ENCODE measurements at regions not wholly inside any gene's neighbourhood (a gene's known extent, or its start where the extent isn't known, plus 50 kb on each side); places are given as distances from the start of the nearest gene placed in this dataset.

GRCh38 chr7:27316311-27316710 is 73.7 kb downstream of the EVX1 start:
- no peak for TF ChIP-seq EZH2phosphoT487 (IDR thresholded peaks at IDR 0.05; ENCODE audit: borderline replicate concordance, low read length)
- no peak for TF ChIP-seq CTCF (IDR thresholded peaks at IDR 0.05; ENCODE audit: low read depth, low read length, poor library complexity, severe bottlenecking)

DNA sequence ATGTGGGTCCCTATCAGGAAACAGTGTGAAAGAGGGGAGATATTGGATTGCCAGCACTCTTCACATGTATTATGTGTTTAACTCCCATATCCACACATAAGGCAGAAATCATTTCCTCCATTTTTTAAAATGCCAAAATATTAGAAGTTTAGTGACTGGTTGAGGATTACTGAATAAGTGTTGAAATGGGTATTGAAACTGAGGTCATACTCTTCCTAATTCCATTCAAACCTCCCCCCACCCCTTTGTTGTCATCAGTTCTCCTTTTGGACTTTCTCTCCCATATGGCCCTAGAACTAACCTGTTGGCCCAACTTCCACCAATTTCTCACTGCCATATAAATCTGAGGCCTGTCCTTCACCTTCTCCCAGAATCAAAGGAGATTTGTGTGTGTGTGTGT is 81.6 kb downstream of the EVX1 start:
- H3K4me2 ChIP-seq (ENCODE audit: low read length): no peak overlapping the region
- H3K4me3 ChIP-seq (ENCODE audit: low read length): no peak overlapping the region
- H4K20me1 ChIP-seq (ENCODE audit: control insufficient read depth, insufficient read depth, low read depth, low read length): no peaks in the 10 kb centered on the region
- H3K4me1 ChIP-seq (ENCODE audit: control insufficient read depth, low read length): no peaks in the 10 kb centered on the region
- H3K9me2 ChIP-seq (replicated peaks; ENCODE audit: control insufficient read depth, low read length): no peaks in the 10 kb centered on the region
- no peak overlapping the region for H3K27ac ChIP-seq (ENCODE audit: low read depth, low read length)
- no peaks in the 10 kb centered on the region for H3K79me2 ChIP-seq (ENCODE audit: control insufficient read depth, low read length)
- H3F3A ChIP-seq (ENCODE audit: control insufficient read depth, insufficient read depth): no peaks in the 10 kb centered on the region
- no peaks in the 10 kb centered on the region for H3K36me3 ChIP-seq (ENCODE audit: control insufficient read depth, low read length)
- no peaks in the 10 kb centered on the region for H3K9me3 ChIP-seq (ENCODE audit: control insufficient read depth, insufficient read depth, low read length)
- TF ChIP-seq CTCF (IDR thresholded peaks at IDR 0.05; ENCODE audit: low read depth, low read length, poor library complexity, severe bottlenecking): no peak
- no peak for TF ChIP-seq EZH2phosphoT487 (IDR thresholded peaks at IDR 0.05; ENCODE audit: borderline replicate concordance, low read length)
- peaks cover 9% of the 10 kb centered on the region for H3K27me3 ChIP-seq (ENCODE audit: control insufficient read depth, low read length)

More at GRCh38 chr7:27316311-27316710, 73.7 kb downstream of the EVX1 start:
- no peaks in the 10 kb centered on the region for H3K9me2 ChIP-seq (replicated peaks; ENCODE audit: control insufficient read depth, low read length)
- H3K27ac ChIP-seq (ENCODE audit: low read depth, low read length): no peak overlapping the region
- H3K36me3 ChIP-seq (ENCODE audit: control insufficient read depth, low read length): no peaks in the 10 kb centered on the region
- H3K79me2 ChIP-seq (ENCODE audit: control insufficient read depth, low read length): no peaks in the 10 kb centered on the region
- H3K4me3 ChIP-seq (ENCODE audit: low read length): no peak overlapping the region
- H3K4me1 ChIP-seq (ENCODE audit: control insufficient read depth, low read length): no peaks in the 10 kb centered on the region
- no peaks in the 10 kb centered on the region for H4K20me1 ChIP-seq (ENCODE audit: control insufficient read depth, insufficient read depth, low read depth, low read length)
- no peaks in the 10 kb centered on the region for H3F3A ChIP-seq (ENCODE audit: control insufficient read depth, insufficient read depth)
- H3K27me3 ChIP-seq (ENCODE audit: control insufficient read depth, low read length): peaks cover 32% of the 10 kb centered on the region
- no peak overlapping the region for H3K4me2 ChIP-seq (ENCODE audit: low read length)
- no peaks in the 10 kb centered on the region for H3K9me3 ChIP-seq (ENCODE audit: control insufficient read depth, insufficient read depth, low read length)

DNA sequence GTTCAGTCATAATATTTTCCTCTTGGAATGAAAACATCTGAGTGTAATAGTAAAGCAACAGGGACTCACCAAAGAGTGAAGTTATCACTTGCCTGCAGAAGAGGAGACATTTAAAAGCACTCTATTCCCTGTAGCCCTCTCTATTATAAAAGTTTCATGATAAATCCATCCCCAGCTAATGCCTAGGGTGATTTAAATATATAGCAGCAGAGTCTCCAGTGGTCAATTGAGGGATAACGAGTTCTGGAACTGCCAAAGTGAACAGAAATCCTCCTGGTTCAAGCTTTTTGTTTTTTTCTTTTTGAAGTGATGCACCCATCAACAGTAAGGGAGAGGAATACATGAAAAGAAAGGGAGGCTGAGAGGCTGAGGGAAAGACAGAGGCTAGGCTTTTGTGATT is 87.3 kb downstream of the EVX1 start:
- Histone ChIP-seq H3K4me1 (ENCODE audit: control insufficient read depth, low read length) (no peaks in the 10 kb centered on the region), H3K4me2 (ENCODE audit: low read length) (no peak overlapping the region), H3K27ac (ENCODE audit: low read depth, low read length) (no peak overlapping the region), H3K79me2 (ENCODE audit: control insufficient read depth, low read length) (no peaks in the 10 kb centered on the region), H3K27me3 (ENCODE audit: control insufficient read depth, low read length) (no peaks in the 10 kb centered on the region), H3K9me3 (ENCODE audit: control insufficient read depth, insufficient read depth, low read length) (no peaks in the 10 kb centered on the region), H3K4me3 (ENCODE audit: low read length) (no peak overlapping the region), H4K20me1 (ENCODE audit: control insufficient read depth, insufficient read depth, low read depth, low read length) (no peaks in the 10 kb centered on the region), H3F3A (ENCODE audit: control insufficient read depth, insufficient read depth) (no peaks in the 10 kb centered on the region), H3K36me3 (ENCODE audit: control insufficient read depth, low read length) (no peaks in the 10 kb centered on the region), H3K9me2 (replicated peaks; ENCODE audit: control insufficient read depth, low read length) (no peaks in the 10 kb centered on the region)
- TF ChIP-seq EZH2phosphoT487 (IDR thresholded peaks at IDR 0.05; ENCODE audit: borderline replicate concordance, low read length) (no peak), CTCF (IDR thresholded peaks at IDR 0.05; ENCODE audit: low read depth, low read length, poor library complexity, severe bottlenecking) (no peak)

DNA sequence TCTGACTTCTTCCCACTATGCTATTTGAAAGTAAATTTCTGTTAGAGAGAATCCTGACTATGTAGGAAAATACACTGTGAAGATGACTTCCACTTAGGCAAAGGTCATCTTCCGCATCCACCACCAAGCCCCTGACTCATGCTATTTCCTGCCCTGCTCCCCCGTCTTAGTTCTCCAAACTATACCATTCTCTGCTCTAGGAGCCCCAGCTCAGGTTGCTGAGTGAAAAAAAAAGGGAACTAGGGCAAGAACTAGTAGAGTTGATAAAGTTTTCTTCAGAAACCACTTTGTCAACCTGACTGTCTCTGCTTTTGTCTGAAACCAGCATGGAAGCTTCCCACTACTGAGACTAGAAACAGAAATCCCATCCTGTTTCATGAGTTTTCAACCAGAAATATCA is 96.9 kb downstream of the EVX1 start:
- Histone ChIP-seq H3K4me3 (ENCODE audit: low read length) (no peak overlapping the region), H3K9me2 (replicated peaks; ENCODE audit: control insufficient read depth, low read length) (no peaks in the 10 kb centered on the region), H3K27me3 (ENCODE audit: control insufficient read depth, low read length) (peaks cover 12% of the 10 kb centered on the region), H4K20me1 (ENCODE audit: control insufficient read depth, insufficient read depth, low read depth, low read length) (no peaks in the 10 kb centered on the region), H3K27ac (ENCODE audit: low read depth, low read length) (no peak overlapping the region), H3K36me3 (ENCODE audit: control insufficient read depth, low read length) (no peaks in the 10 kb centered on the region), H3K4me2 (ENCODE audit: low read length) (no peak overlapping the region), H3F3A (ENCODE audit: control insufficient read depth, insufficient read depth) (no peaks in the 10 kb centered on the region), H3K9me3 (ENCODE audit: control insufficient read depth, insufficient read depth, low read length) (no peaks in the 10 kb centered on the region), H3K79me2 (ENCODE audit: control insufficient read depth, low read length) (no peaks in the 10 kb centered on the region), H3K4me1 (ENCODE audit: control insufficient read depth, low read length) (no peaks in the 10 kb centered on the region)
- TF ChIP-seq CTCF (IDR thresholded peaks at IDR 0.05; ENCODE audit: low read depth, low read length, poor library complexity, severe bottlenecking) (no peak), EZH2phosphoT487 (IDR thresholded peaks at IDR 0.05; ENCODE audit: borderline replicate concordance, low read length) (no peak)
